Activated CD8-positive, alpha-beta memory T cell treated with anti-CD3 and anti-CD28 coated beads, Interleukin-2, amount 50 U/mL, for 24 hours (primary cell): ENCODE measurements at regions not wholly inside any gene's neighbourhood (a gene's known extent, or its start where the extent isn't known, plus 50 kb on each side); places are given as distances from the start of the nearest gene placed in this dataset.

Source experiments
- DNase-seq: peaks from one replicate; pipeline ENCODE4 v3.0.0-alpha.2; 2020; ENCODE audit errors: extremely low read depth

GRCh38 chrX:39331082-39331704, 529.9 kb downstream of the MID1IP1 start:
- DNase-seq = no peak

- no peak for DNase-seq
These were observed 532.2 kb downstream of the MID1IP1 start for GRCh38 chrX:39333451-39333850.

- DNase-seq = no peak
These were observed 534.4 kb downstream of the MID1IP1 start for GRCh38 chrX:39335513-39336235.

- DNase-seq = no peak
These were observed 535.5 kb downstream of the MID1IP1 start for GRCh38 chrX:39336671-39337311.

- DNase-seq = no peak
These were observed 536.2 kb downstream of the MID1IP1 start for GRCh38 chrX:39337451-39337850.

- no peak for DNase-seq
These were observed 537.3 kb downstream of the MID1IP1 start for GRCh38 chrX:39338583-39338982.

- no peak for DNase-seq
These were observed 555.0 kb downstream of the MID1IP1 start for GRCh38 chrX:39356119-39356807.

- no peak for DNase-seq
These were observed 558.8 kb downstream of the MID1IP1 start for GRCh38 chrX:39360101-39360500.

- DNase-seq = no peak
These were observed 560.5 kb downstream of the MID1IP1 start for GRCh38 chrX:39361736-39362135.

- DNase-seq = no peak
These were observed 566.2 kb downstream of the MID1IP1 start for GRCh38 chrX:39367416-39367815.

GRCh38 chrX:39372115-39372514, 570.9 kb downstream of the MID1IP1 start:
- DNase-seq = no peak

GRCh38 chrX:39377157-39377556, 575.9 kb downstream of the MID1IP1 start:
- no peak for DNase-seq

GRCh38 chrX:39377773-39378172, 576.5 kb downstream of the MID1IP1 start:
- DNase-seq = no peak

- DNase-seq = no peak
These were observed 580.2 kb downstream of the MID1IP1 start for GRCh38 chrX:39381422-39381821.

- no peak for DNase-seq
These were observed 583.7 kb downstream of the MID1IP1 start for GRCh38 chrX:39384996-39385395.

GRCh38 chrX:39388730-39389129, 587.5 kb downstream of the MID1IP1 start:
- DNase-seq = no peak

- no peak for DNase-seq
These were observed 595.2 kb downstream of the MID1IP1 start for GRCh38 chrX:39396358-39396995.

GRCh38 chrX:39397561-39398199, 596.4 kb downstream of the MID1IP1 start:
- no peak for DNase-seq

- DNase-seq = no peak
These were observed 597.1 kb downstream of the MID1IP1 start for GRCh38 chrX:39398215-39398962.

- DNase-seq = no peak
These were observed 597.7 kb downstream of the MID1IP1 start for GRCh38 chrX:39398963-39399261.

- DNase-seq = no peak
These were observed 598.1 kb downstream of the MID1IP1 start for GRCh38 chrX:39399387-39399786.
